A549 (cell line): ENCODE measurements at regions not wholly inside any gene's neighbourhood (a gene's known extent, or its start where the extent isn't known, plus 50 kb on each side); places are given as distances from the start of the nearest gene placed in this dataset.

ENCODE experiments used
- ATAC-seq, 2 experiments: fragments of 200-7000 bp in 1 of 2; fragments of >200 bp in 1 of 2; cut with Nextera tagmentation in 1 of 2; cut with Tn5 transposase in 1 of 2; 3 replicates each; pipeline versions ENCODE4 v1.8.0 to v1.9.1; 2018 to 2020; ENCODE audit warnings: mild to moderate bottlenecking in 1 of 2, moderate library complexity in 1 of 2
- CTCF ChIA-PET: fragments of 300-600 bp; sonication (Branson Sonifier 250); formaldehyde crosslinking; extraction: SDS; loops from one replicate; lab custom pipeline; 2021; ENCODE audit warnings: antibody characterized with exemption, inconsistent platforms; lab: Yijun Ruan, JAX
- POLR2A ChIA-PET: fragments of 350-600 bp; formaldehyde crosslinking; extraction: SDS; loops from one replicate; lab custom pipeline; 2021; ENCODE audit warnings: antibody characterized with exemption, inconsistent platforms; lab: Yijun Ruan, JAX
- DNase-seq, 2 experiments: peaks; one replicate each; pipeline versions ENCODE4 v3.0.0 to v3.0.0-alpha.2; 2011 to 2016; ENCODE audit warnings: low read depth in 1 of 2, low spot score in 1 of 2
- FAIRE-seq: peaks from 2 replicates; lab custom pipeline; 2011; peaks lifted over from hg19 to GRCh38; lab: Jason Lieb, UNC
- H3K27ac ChIP-seq, 2 experiments: fragments of >200 bp; sonication (Bioruptor Twin); formaldehyde crosslinking; 3 replicates each; pipeline ENCODE4 v1.5.1; 2016 to 2017
- H3K4me1 ChIP-seq: fragments of >200 bp; sonication (Bioruptor Twin); formaldehyde crosslinking; 3 replicates; pipeline ENCODE4 v1.6.1; 2016
- H3K4me2 ChIP-seq: fragments of >200 bp; sonication (Bioruptor Twin); formaldehyde crosslinking; 3 replicates; pipeline ENCODE4 v1.6.1; 2016
- H3K4me3 ChIP-seq: fragments of >200 bp; sonication (Bioruptor Twin); formaldehyde crosslinking; 3 replicates; pipeline ENCODE4 v1.5.1; 2016
- H3K9me3 ChIP-seq: fragments of >200 bp; sonication (Bioruptor Twin); formaldehyde crosslinking; 3 replicates; pipeline ENCODE4 v1.6.1; 2016
- ATOH8 ChIP-seq: fragments of 250-450 bp; sonication (Bioruptor Pico); IDR thresholded peaks from 2 replicates; pipeline ENCODE4 v1.5.0; 2020; ENCODE audit warnings: low read depth, mild to moderate bottlenecking, moderate library complexity
- CTCF ChIP-seq: fragments of >200 bp; sonication (Bioruptor Twin); formaldehyde crosslinking; IDR thresholded peaks from 3 replicates; pipeline ENCODE4 v1.5.1; 2016
- EHMT2 ChIP-seq: fragments of 200-600 bp; sonication (generic); IDR thresholded peaks from 2 replicates; pipeline ENCODE4 v1.6.1; 2016; ENCODE audit warnings: antibody characterized with exemption, low read depth, mild to moderate bottlenecking, moderate library complexity
- ESRRA ChIP-seq: fragments of 150-350 bp; IDR thresholded peaks from 2 replicates; pipeline ENCODE4 v1.6.1; 2014; ENCODE audit warnings: mild to moderate bottlenecking, low read length, borderline replicate concordance
- JUNB ChIP-seq: fragments of >200 bp; sonication (Bioruptor Twin); formaldehyde crosslinking; IDR thresholded peaks from 2 replicates; pipeline ENCODE4 v1.6.1; 2016
- MAFK ChIP-seq: fragments of 450-650 bp; IDR thresholded peaks from 2 replicates; pipeline ENCODE4 v1.6.1; 2014; ENCODE audit not compliant: partially characterized antibody
- NFE2L2 ChIP-seq: fragments of 150-350 bp; conservative IDR thresholded peaks from 2 replicates; pipeline ENCODE4 v1.6.1; 2014; ENCODE audit warnings: low read length
- NPAS2 ChIP-seq: fragments of 250-450 bp; sonication (Bioruptor Pico); IDR thresholded peaks from 2 replicates; pipeline ENCODE4 v1.8.0; 2022; ENCODE audit warnings: mild to moderate bottlenecking, moderate library complexity, borderline replicate concordance
- NR3C1 ChIP-seq: fragments of >200 bp; sonication (Bioruptor Twin); formaldehyde crosslinking; IDR thresholded peaks from 3 replicates; pipeline ENCODE4 v1.6.1; 2017
- POLR2A ChIP-seq: IDR thresholded peaks from 2 replicates; pipeline ENCODE4 v1.6.1; 2012; ENCODE audit warnings: mild to moderate bottlenecking, low read length
- POLR2AphosphoS2 ChIP-seq: conservative IDR thresholded peaks from 2 replicates; pipeline ENCODE4 v1.6.1; 2012; ENCODE audit warnings: low read length, improper control_type of control experiment, inconsistent platforms
- RAD21 ChIP-seq, 2 experiments: fragments of >200 bp in 1 of 2; sonication (Bioruptor Twin) in 1 of 2; formaldehyde crosslinking in 1 of 2; IDR thresholded peaks in 1 of 2; conservative IDR thresholded peaks in 1 of 2; 2 replicates in 1 of 2; 3 replicates in 1 of 2; pipeline ENCODE4 v1.6.1; 2012 to 2018; ENCODE audit warnings: inconsistent platforms in 1 of 2
- RCOR1 ChIP-seq: fragments of 150-350 bp; IDR thresholded peaks from 2 replicates; pipeline ENCODE4 v1.6.1; 2014; ENCODE audit warnings: antibody characterized with exemption, low read length, low read depth
- RFX5 ChIP-seq: fragments of 450-650 bp; IDR thresholded peaks from 2 replicates; pipeline ENCODE4 v1.7.1; 2014; ENCODE audit warnings: antibody characterized with exemption, mild to moderate bottlenecking, moderate library complexity
- SREBF2 ChIP-seq: fragments of 450-650 bp; IDR thresholded peaks from 2 replicates; pipeline ENCODE4 v1.6.1; 2014; ENCODE audit warnings: mild to moderate bottlenecking, moderate library complexity
- TP53 ChIP-seq: fragments of 250-450 bp; sonication (Bioruptor Pico); IDR thresholded peaks from 2 replicates; pipeline ENCODE4 v1.5.0; 2021; ENCODE audit warnings: mild to moderate bottlenecking, moderate library complexity
- ZC3H11A ChIP-seq: fragments of 450-650 bp; IDR thresholded peaks from 2 replicates; pipeline ENCODE4 v1.6.1; 2014; ENCODE audit warnings: antibody characterized with exemption, mild to moderate bottlenecking
- WGBS: methylation state at CpG from one replicate; pipeline ENCODE4 v1.1.6; 2017; ENCODE audit errors: missing lambda C conversion rate; 5-methylcytosine and 5-hydroxymethylcytosine counted together

- Histone ChIP-seq H3K9me3 (no peaks in the 10 kb centered on the region), H3K4me1 (no peaks in the 10 kb centered on the region), H3K27ac (no peak overlapping the region), H3K4me2 (no peak overlapping the region), H3K4me3 (no peak overlapping the region)
- ChIA-PET CTCF (no interaction called here), POLR2A (no interaction called here)
- FAIRE-seq (no peak), ATAC-seq (no peak), DNase-seq (no peak)
- WGBS = 56% methylated on average over 3 of the region's 3 CpGs
- no peak for TF ChIP-seq ATOH8 (CRISPR knock-in tag)
Measured at GRCh38 chr5:52668139-52668538, 119.6 kb upstream of the ITGA1 start.

DNA sequence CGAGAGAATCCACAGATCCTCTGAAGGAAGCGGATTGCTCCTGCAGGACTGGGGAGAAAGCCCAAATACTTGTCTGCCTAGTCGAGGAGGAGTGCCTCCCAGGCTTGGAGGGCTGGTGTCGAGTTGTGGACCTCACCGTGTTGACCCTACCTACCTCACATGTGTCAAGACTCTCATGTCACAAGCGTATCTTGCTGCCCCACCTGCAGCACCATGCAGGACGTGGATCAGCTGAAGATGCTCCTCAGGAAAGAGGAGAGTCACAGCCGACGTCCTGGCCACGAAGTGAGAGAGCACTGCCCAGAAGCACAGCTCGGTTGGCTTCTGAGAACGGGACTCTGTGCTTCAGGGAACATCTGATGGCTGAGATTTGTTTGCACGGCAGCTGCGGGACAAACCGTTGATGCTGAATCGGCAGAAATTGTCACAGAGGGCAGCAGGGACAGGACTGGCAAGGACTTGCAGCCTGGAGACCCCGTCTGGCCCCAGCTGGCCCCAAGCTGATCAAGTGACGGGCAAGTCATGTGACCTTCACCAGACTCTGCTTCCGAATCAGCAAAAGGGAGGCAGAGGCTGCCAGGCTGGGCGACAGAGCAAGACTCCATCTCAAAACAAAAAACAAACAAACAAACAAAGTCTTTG is 119.1 kb upstream of the ITGA1 start:
- ChIA-PET POLR2A (no interaction called here), CTCF (no interaction called here)
- Histone ChIP-seq H3K27ac (no peak overlapping the region), H3K4me1 (no peaks in the 10 kb centered on the region), H3K4me3 (no peak overlapping the region), H3K4me2 (no peak overlapping the region), H3K9me3 (no peaks in the 10 kb centered on the region)
- ATAC-seq (no peak), DNase-seq (peak in 1 of 2 experiments; percentile 7), FAIRE-seq (no peak)
- TF ChIP-seq RFX5 = no peak
- TF ChIP-seq JUNB = no peak
- peak; percentile 85 for TF ChIP-seq MAFK
- no peak for TF ChIP-seq NR3C1
- TF ChIP-seq RAD21 (conservative IDR thresholded peaks at IDR 0.05 in 1 of 2, IDR thresholded peaks at IDR 0.05 in 1 of 2) = no peak
- 38% methylated on average over 20 of the region's 20 CpGs for WGBS

DNA sequence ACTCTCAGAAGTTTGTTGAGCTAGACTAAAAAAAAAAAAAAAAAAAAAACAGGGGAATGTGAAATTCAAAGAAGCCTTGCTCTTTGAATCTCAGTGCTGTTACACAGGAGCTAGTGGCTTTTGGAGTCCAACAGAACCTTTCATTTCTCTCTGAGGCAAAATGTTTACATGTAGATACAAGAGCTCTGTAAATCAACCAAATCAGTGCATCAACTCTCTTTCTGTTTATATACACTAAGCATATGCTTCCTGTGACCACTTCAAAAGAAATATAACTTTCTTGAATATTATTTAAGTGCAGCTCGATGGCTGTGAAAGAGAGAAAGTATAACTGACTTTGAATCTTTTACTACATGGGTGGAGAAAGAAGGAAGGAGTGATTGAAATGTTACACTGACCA is 115.3 kb upstream of the ITGA1 start:
- CTCF ChIA-PET = no interaction called here
- no peak overlapping the region for H3K4me2 ChIP-seq
- H3K4me1 ChIP-seq = no peaks in the 10 kb centered on the region
- no peak overlapping the region for H3K4me3 ChIP-seq
- 3% methylated on average over 1 of the region's 1 CpG for WGBS
- DNase-seq (no peak), ATAC-seq (no peak), FAIRE-seq (no peak)
- POLR2A ChIA-PET = no interaction called here
- H3K27ac ChIP-seq = no peak overlapping the region
- H3K9me3 ChIP-seq = no peaks in the 10 kb centered on the region
- no peak for TF ChIP-seq SREBF2
- TF ChIP-seq NPAS2 (CRISPR knock-in tag) = no peak
- no peak for TF ChIP-seq POLR2AphosphoS2
- TF ChIP-seq EHMT2 = no peak
- no peak for TF ChIP-seq NFE2L2
- no peak for TF ChIP-seq RCOR1
- no peak for TF ChIP-seq TP53 (CRISPR knock-in tag)
- TF ChIP-seq CTCF = no peak

GRCh38 chr5:52673495-52673894 is 114.2 kb upstream of the ITGA1 start:
- 43% methylated on average over 3 of the region's 3 CpGs for WGBS
- DNase-seq = no peak
- Histone ChIP-seq H3K9me3 (no peaks in the 10 kb centered on the region), H3K27ac (no peak overlapping the region), H3K4me1 (no peaks in the 10 kb centered on the region), H3K4me3 (no peak overlapping the region), H3K4me2 (no peak overlapping the region)
- POLR2A ChIA-PET = no interaction called here
- ATAC-seq = no peak
- no peak for FAIRE-seq
- TF ChIP-seq ZC3H11A = no peak
- TF ChIP-seq RFX5 = no peak
- TF ChIP-seq POLR2A = no peak
- TF ChIP-seq ESRRA = no peak
- TF ChIP-seq, all 56 proteins: peak for 0
- CTCF ChIA-PET = no interaction called here
